GM23338 (cell line): ENCODE measurements at regions not wholly inside any gene's neighbourhood (a gene's known extent, or its start where the extent isn't known, plus 50 kb on each side); places are given as distances from the start of the nearest gene placed in this dataset.

Experiments
- ATAC-seq: fragments of 200-7000 bp; cut with Tn5 transposase; 3 replicates; pipeline ENCODE4 v1.9.1; 2020
- DNase-seq: peaks from one replicate; pipeline ENCODE4 v3.0.0-alpha.2; 2015; ENCODE audit warnings: low spot score
- H2AFZ ChIP-seq: fragments of 200-600 bp; sonication (generic); 2 replicates; pipeline ENCODE4 v1.8.0; 2016; ENCODE audit warnings: antibody characterized with exemption, mild to moderate bottlenecking, moderate library complexity
- H3F3A ChIP-seq: fragments of 200-600 bp; sonication (generic); replicated peaks from 2 replicates; pipeline ENCODE4 v1.8.0; 2017; ENCODE audit warnings: antibody characterized with exemption, mixed run types, low read depth
- H3K27ac ChIP-seq: fragments of 200-600 bp; sonication (generic); 2 replicates; pipeline ENCODE4 v1.6.1; 2016; ENCODE audit warnings: low read depth
- H3K27me3 ChIP-seq: fragments of 200-600 bp; sonication (generic); 2 replicates; pipeline ENCODE4 v1.8.0; 2016; ENCODE audit warnings: mild to moderate bottlenecking, mixed run types, moderate library complexity; ENCODE audit not compliant: insufficient read depth
- H3K36me3 ChIP-seq: fragments of 200-600 bp; sonication (generic); 2 replicates; pipeline ENCODE4 v1.8.0; 2016; ENCODE audit warnings: mild to moderate bottlenecking; ENCODE audit not compliant: insufficient read depth
- H3K4me1 ChIP-seq: fragments of 200-600 bp; sonication (generic); 2 replicates; pipeline ENCODE4 v1.8.0; 2016; ENCODE audit warnings: mild to moderate bottlenecking, moderate library complexity; ENCODE audit not compliant: insufficient read depth
- H3K4me2 ChIP-seq: fragments of 200-600 bp; sonication (generic); 2 replicates; pipeline ENCODE4 v1.7.1; 2017; ENCODE audit warnings: mixed run types
- H3K4me3 ChIP-seq: fragments of 200-600 bp; sonication (generic); 2 replicates; pipeline ENCODE4 v1.6.1; 2016; ENCODE audit warnings: mixed run types
- H3K79me2 ChIP-seq: fragments of 200-600 bp; sonication (generic); replicated peaks from 2 replicates; pipeline ENCODE4 v1.8.0; 2017; ENCODE audit warnings: mild to moderate bottlenecking; ENCODE audit not compliant: insufficient read depth
- H3K9me2 ChIP-seq: fragments of 200-600 bp; sonication (generic); 2 replicates; pipeline ENCODE4 v1.8.0; 2017; ENCODE audit not compliant: insufficient read depth
- H4K20me1 ChIP-seq: fragments of 200-600 bp; sonication (generic); replicated peaks from 2 replicates; pipeline ENCODE4 v1.8.0; 2017; ENCODE audit warnings: mild to moderate bottlenecking; ENCODE audit not compliant: insufficient read depth
- H3K27ac Mint-ChIP-seq: 2 replicates; pipeline ENCODE4 v1.8.0; 2020; ENCODE audit warnings: inconsistent platforms, mild to moderate bottlenecking, moderate library complexity, mixed read lengths
- H3K27me3 Mint-ChIP-seq: 3 replicates; pipeline ENCODE4 v1.8.0; 2022; ENCODE audit warnings: low read depth, mild to moderate bottlenecking, moderate library complexity, mixed read lengths, inconsistent platforms; ENCODE audit not compliant: insufficient read depth, poor library complexity
- H3K36me3 Mint-ChIP-seq: 3 replicates; pipeline ENCODE4 v1.8.0; 2021; ENCODE audit warnings: low read depth, mild to moderate bottlenecking, inconsistent platforms, moderate library complexity, mixed read lengths
- H3K4me1 Mint-ChIP-seq: 3 replicates; pipeline ENCODE4 v1.8.0; 2020; ENCODE audit warnings: mild to moderate bottlenecking, inconsistent platforms, mixed read lengths
- H3K4me3 Mint-ChIP-seq: 3 replicates; pipeline ENCODE4 v1.8.0; 2021; ENCODE audit warnings: moderate library complexity, mild to moderate bottlenecking, inconsistent platforms, mixed read lengths
- H3K9me3 Mint-ChIP-seq: 3 replicates; pipeline ENCODE4 v1.8.0; 2020; ENCODE audit warnings: moderate library complexity, mild to moderate bottlenecking, inconsistent platforms, mixed read lengths
- CREB1 ChIP-seq: fragments of 250-450 bp; sonication (Bioruptor Pico); IDR thresholded peaks from 2 replicates; pipeline ENCODE4 v1.5.0; 2020; ENCODE audit warnings: low read depth, mild to moderate bottlenecking, moderate library complexity
- ETS1 ChIP-seq: IDR thresholded peaks from 2 replicates; pipeline ENCODE4 v1.6.1; 2016; ENCODE audit warnings: antibody characterized with exemption
- EZH2 ChIP-seq: fragments of 200-600 bp; sonication (generic); IDR thresholded peaks from one replicate; pipeline ENCODE4 v1.8.0; 2017; ENCODE audit warnings: antibody characterized with exemption, mild to moderate bottlenecking, low read depth; ENCODE audit not compliant: unreplicated experiment
- NANOG ChIP-seq: IDR thresholded peaks from 2 replicates; pipeline ENCODE4 v1.6.1; 2016; ENCODE audit warnings: antibody characterized with exemption, borderline replicate concordance
- STAT1 ChIP-seq: IDR thresholded peaks from one replicate; pipeline ENCODE4 v1.6.1; 2016; ENCODE audit warnings: antibody characterized with exemption; ENCODE audit not compliant: unreplicated experiment
- TF ChIP-seq, protein P1 (sequence below): fragments of 250-450 bp; sonication (Bioruptor Pico); IDR thresholded peaks from 2 replicates; pipeline ENCODE4 v1.5.0; 2020; ENCODE audit warnings: mild to moderate bottlenecking, moderate library complexity

- no peaks in the 10 kb centered on the region for H3K4me1 Mint-ChIP-seq
- peaks cover 6% of the 10 kb centered on the region; the same call in 1 of the 3 replicates for H3K36me3 Mint-ChIP-seq
These were observed 85.4 kb upstream of the NR3C2 start for GRCh38 chr4:148527571-148527970.

DNA sequence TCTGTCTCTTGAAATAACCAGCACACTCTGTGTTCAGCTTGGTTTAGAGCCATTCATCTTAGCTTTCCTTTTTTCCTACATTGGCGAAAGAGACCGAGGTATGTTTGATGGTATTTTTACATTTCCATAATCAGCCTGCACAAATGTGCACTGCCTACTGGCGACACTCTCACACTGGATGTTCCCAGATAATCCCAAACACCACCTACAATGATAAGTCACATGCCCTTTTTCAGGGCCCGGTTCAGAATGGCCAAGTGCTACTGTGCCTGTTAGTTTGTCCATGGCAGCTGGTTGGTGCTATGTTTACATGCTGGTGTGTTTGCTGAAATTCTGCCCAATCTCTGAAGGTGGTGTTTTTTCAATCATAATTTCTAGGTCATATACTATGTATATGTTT, 80.8 kb upstream of the NR3C2 start:
- H3K27ac Mint-ChIP-seq: no peak overlapping the region; the same call in 1 of the 2 replicates
- Histone ChIP-seq H3K4me3 (no peak overlapping the region), H3K9me2 (no peaks in the 10 kb centered on the region; the same call in 1 of the 2 replicates), H3F3A (no peaks in the 10 kb centered on the region), H2AFZ (no peak overlapping the region), H3K27ac (no peak overlapping the region), H3K36me3 (no peaks in the 10 kb centered on the region), H3K27me3 (no peaks in the 10 kb centered on the region), H3K4me1 (no peaks in the 10 kb centered on the region), H3K4me2 (no peak overlapping the region), H3K79me2 (no peaks in the 10 kb centered on the region), H4K20me1 (no peaks in the 10 kb centered on the region)
- H3K4me3 Mint-ChIP-seq: no peak overlapping the region
- ATAC-seq: no peak
- no peak for DNase-seq
- H3K27me3 Mint-ChIP-seq: no peaks in the 10 kb centered on the region
- H3K9me3 Mint-ChIP-seq: no peaks in the 10 kb centered on the region; the same call in 2 of the 3 replicates
- H3K4me1 Mint-ChIP-seq: no peaks in the 10 kb centered on the region; the same call in 2 of the 3 replicates
- no peaks in the 10 kb centered on the region for H3K36me3 Mint-ChIP-seq
- no peak for TF ChIP-seq EZH2
- no peak for TF ChIP-seq CREB1 (CRISPR knock-in tag)
- no peak for TF ChIP-seq STAT1
- TF ChIP-seq NANOG: no peak
- no peak for TF ChIP-seq ETS1

More at GRCh38 chr4:148527571-148527970, 85.4 kb upstream of the NR3C2 start:
- Histone ChIP-seq H3K4me3 (no peak overlapping the region), H3F3A (no peaks in the 10 kb centered on the region), H3K27ac (no peak overlapping the region), H2AFZ (no peak overlapping the region), H3K27me3 (no peaks in the 10 kb centered on the region), H3K4me2 (no peak overlapping the region), H3K9me2 (peaks cover 2% of the 10 kb centered on the region; the same call in 1 of the 2 replicates), H3K4me1 (no peaks in the 10 kb centered on the region), H4K20me1 (no peaks in the 10 kb centered on the region), H3K36me3 (no peaks in the 10 kb centered on the region), H3K79me2 (no peaks in the 10 kb centered on the region)
- ATAC-seq (no peak), DNase-seq (no peak)
- H3K27ac Mint-ChIP-seq: no peak overlapping the region
- H3K27me3 Mint-ChIP-seq: no peaks in the 10 kb centered on the region
- TF ChIP-seq, protein P1, sequence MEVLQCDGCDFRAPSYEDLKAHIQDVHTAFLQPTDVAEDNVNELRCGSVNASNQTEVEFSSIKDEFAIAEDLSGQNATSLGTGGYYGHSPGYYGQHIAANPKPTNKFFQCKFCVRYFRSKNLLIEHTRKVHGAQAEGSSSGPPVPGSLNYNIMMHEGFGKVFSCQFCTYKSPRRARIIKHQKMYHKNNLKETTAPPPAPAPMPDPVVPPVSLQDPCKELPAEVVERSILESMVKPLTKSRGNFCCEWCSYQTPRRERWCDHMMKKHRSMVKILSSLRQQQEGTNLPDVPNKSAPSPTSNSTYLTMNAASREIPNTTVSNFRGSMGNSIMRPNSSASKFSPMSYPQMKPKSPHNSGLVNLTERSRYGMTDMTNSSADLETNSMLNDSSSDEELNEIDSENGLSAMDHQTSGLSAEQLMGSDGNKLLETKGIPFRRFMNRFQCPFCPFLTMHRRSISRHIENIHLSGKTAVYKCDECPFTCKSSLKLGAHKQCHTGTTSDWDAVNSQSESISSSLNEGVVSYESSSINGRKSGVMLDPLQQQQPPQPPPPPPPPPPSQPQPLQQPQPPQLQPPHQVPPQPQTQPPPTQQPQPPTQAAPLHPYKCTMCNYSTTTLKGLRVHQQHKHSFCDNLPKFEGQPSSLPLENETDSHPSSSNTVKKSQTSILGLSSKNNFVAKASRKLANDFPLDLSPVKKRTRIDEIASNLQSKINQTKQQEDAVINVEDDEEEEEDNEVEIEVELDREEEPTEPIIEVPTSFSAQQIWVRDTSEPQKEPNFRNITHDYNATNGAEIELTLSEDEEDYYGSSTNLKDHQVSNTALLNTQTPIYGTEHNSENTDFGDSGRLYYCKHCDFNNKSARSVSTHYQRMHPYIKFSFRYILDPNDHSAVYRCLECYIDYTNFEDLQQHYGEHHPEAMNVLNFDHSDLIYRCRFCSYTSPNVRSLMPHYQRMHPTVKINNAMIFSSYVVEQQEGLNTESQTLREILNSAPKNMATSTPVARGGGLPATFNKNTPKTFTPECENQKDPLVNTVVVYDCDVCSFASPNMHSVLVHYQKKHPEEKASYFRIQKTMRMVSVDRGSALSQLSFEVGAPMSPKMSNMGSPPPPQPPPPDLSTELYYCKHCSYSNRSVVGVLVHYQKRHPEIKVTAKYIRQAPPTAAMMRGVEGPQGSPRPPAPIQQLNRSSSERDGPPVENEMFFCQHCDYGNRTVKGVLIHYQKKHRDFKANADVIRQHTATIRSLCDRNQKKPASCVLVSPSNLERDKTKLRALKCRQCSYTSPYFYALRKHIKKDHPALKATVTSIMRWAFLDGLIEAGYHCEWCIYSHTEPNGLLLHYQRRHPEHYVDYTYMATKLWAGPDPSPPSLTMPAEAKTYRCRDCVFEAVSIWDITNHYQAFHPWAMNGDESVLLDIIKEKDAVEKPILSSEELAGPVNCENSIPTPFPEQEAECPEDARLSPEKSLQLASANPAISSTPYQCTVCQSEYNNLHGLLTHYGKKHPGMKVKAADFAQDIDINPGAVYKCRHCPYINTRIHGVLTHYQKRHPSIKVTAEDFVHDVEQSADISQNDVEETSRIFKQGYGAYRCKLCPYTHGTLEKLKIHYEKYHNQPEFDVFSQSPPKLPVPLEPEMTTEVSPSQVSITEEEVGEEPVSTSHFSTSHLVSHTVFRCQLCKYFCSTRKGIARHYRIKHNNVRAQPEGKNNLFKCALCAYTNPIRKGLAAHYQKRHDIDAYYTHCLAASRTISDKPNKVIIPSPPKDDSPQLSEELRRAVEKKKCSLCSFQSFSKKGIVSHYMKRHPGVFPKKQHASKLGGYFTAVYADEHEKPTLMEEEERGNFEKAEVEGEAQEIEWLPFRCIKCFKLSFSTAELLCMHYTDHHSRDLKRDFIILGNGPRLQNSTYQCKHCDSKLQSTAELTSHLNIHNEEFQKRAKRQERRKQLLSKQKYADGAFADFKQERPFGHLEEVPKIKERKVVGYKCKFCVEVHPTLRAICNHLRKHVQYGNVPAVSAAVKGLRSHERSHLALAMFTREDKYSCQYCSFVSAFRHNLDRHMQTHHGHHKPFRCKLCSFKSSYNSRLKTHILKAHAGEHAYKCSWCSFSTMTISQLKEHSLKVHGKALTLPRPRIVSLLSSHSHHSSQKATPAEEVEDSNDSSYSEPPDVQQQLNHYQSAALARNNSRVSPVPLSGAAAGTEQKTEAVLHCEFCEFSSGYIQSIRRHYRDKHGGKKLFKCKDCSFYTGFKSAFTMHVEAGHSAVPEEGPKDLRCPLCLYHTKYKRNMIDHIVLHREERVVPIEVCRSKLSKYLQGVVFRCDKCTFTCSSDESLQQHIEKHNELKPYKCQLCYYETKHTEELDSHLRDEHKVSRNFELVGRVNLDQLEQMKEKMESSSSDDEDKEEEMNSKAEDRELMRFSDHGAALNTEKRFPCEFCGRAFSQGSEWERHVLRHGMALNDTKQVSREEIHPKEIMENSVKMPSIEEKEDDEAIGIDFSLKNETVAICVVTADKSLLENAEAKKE (CRISPR knock-in tag): no peak
- no peak overlapping the region for H3K4me3 Mint-ChIP-seq
- H3K9me3 Mint-ChIP-seq: peaks cover 21% of the 10 kb centered on the region
